ENCODE measurements at regions not wholly inside any gene's neighbourhood (a gene's known extent, or its start where the extent isn't known, plus 50 kb on each side); places are given as distances from the start of the nearest gene placed in this dataset.

DNA sequence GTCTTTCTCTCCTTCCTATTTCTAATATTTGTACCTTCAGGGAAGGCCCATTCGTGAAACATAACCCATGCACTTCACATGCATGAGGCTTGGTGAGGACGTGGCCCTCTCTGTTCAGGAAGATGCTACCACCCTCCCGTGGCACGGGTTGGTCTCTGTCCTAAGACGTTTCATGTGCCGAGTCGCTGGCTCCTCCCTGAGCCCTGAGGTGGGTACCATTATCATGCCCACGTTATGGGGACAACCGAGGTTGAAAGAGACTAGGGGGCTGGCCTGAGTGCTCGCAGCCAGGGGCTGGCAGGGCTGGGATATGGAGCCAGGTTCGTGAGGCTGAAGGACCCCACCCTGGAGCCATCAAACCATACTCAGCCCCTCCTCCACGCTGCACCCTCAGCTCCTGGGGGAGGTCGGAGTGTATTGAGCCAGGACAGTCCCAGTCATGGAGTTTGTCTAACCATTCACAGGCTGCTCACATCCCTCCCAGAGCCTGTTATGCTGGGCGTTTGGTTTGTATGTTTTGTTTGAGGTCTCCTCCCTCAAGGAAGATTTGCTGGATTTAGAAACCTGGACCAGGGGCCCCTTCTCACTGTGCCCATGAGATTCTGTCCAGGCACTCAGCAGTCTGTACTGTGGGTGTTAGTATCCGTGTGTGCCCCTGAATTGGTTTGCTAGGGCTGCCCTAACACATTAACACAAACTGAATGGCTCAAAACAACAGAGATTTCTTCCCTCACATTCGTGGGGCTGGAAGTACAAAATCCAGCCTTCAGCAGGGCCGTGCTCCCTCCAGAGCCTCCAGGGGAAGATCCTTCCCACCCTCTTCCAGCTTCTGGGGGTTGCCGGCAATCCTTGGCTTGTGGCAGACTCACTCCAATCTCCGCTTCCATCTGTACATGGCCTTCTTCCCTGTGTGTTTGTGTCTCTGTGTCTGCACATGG lies 88.3 kb downstream of the ANKRD60 start:
- Histone ChIP-seq H3K36me3 (ENCODE audit: control insufficient read depth in 1 of 2, insufficient read depth in 2 of 2, low read depth in 1 of 2, low read length in 2 of 2) (no peaks in the 10 kb centered on the region), H2BK5ac (ENCODE audit: low read depth, low read length, poor library complexity, severe bottlenecking) (no peak overlapping the region), H3K27ac (ENCODE audit: low read length, poor library complexity, severe bottlenecking) (no peak overlapping the region), H2AFZ (ENCODE audit: low read depth, low read length) (no peak overlapping the region), H3K27me3 (ENCODE audit: control insufficient read depth in 1 of 2, insufficient read depth in 1 of 2, low read length in 2 of 2) (peaks cover 20 to 77% of the 10 kb centered on the region in 2 experiments), H3K4me2 (ENCODE audit: low read length, poor library complexity, severe bottlenecking) (no peak overlapping the region), H3K14ac (ENCODE audit: low read length in 2 of 2) (no peak overlapping the region), H3K4me3 (ENCODE audit: insufficient read depth in 1 of 2, low read depth in 1 of 2, low read length in 2 of 2) (no peak overlapping the region), H3K18ac (ENCODE audit: low read depth in 1 of 2, low read length in 2 of 2) (no peak overlapping the region), H2AK5ac (ENCODE audit: low read length, severe bottlenecking) (no peak overlapping the region), H3K79me1 (replicated peaks; ENCODE audit: low read length, poor library complexity, severe bottlenecking) (no peaks in the 10 kb centered on the region), H2BK15ac (ENCODE audit: low read depth, poor library complexity, severe bottlenecking) (no peak overlapping the region), H2BK120ac (ENCODE audit: low read depth, low read length) (no peak overlapping the region), H4K91ac (ENCODE audit: low read length) (no peak overlapping the region), H3K23ac (ENCODE audit: low read length in 2 of 2) (no peak overlapping the region), H2BK12ac (ENCODE audit: low read length in 2 of 2) (no peak overlapping the region), H3K9me3 (ENCODE audit: control insufficient read depth, low read length) (peaks cover 10% of the 10 kb centered on the region), H3K9ac (ENCODE audit: low read length) (no peak overlapping the region), H3K4me1 (ENCODE audit: control insufficient read depth, insufficient read depth, low read depth, low read length) (no peaks in the 10 kb centered on the region), H3K4ac (ENCODE audit: low read depth in 1 of 2, low read length in 2 of 2) (no peak overlapping the region), H4K8ac (ENCODE audit: low read length) (no peak overlapping the region)
- no peak for DNase-seq
- WGBS = 69% methylated on average over 15 of the region's 19 CpGs

GRCh38 chr20:58138395-58138794 lies 90.1 kb downstream of the ANKRD60 start:
- H3K27ac ChIP-seq (ENCODE audit: low read length, poor library complexity, severe bottlenecking) = no peak overlapping the region
- H3K18ac ChIP-seq (ENCODE audit: low read depth in 1 of 2, low read length in 2 of 2) = no peak overlapping the region
- 73% methylated on average over 5 of the region's 6 CpGs for WGBS

DNA sequence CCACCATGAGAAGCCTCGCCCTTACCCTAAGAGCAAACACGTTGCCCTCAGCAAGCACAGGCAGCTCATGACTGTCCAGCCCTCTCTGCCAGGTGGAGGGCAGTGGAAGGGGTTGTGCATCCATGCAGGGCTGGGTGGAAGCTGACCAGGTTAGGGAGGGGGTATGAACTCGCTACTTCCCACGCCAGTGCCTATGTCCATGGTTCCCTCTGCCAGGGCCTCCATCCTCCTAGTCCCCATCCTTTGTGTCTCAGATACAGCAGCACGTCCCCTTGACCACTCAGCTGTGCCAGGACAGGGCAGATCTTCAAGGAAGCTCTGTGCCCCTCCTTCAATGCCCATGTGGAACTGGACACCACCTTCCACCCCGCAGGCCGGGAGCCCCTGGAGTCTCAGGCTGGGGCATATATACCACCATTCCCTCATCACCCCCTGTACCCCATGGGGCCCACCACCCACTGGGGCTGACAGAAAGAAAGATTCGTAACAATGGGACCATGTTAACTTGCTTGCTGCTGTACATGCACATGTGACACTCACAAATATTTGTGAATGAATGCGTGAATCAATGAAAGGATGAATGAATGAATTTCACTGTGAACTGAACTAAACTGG lies 90.7 kb downstream of the ANKRD60 start:
- H3K4me2 ChIP-seq (ENCODE audit: low read length, poor library complexity, severe bottlenecking) = no peak overlapping the region
- H2BK12ac ChIP-seq (ENCODE audit: low read length in 2 of 2) = no peak overlapping the region
- WGBS = 84% methylated on average over 9 of the region's 9 CpGs
- no peak overlapping the region for H3K4me3 ChIP-seq (ENCODE audit: insufficient read depth in 1 of 2, low read depth in 1 of 2, low read length in 2 of 2)
- H3K9ac ChIP-seq (ENCODE audit: low read length) = no peak overlapping the region
- H2BK120ac ChIP-seq (ENCODE audit: low read depth, low read length) = no peak overlapping the region
- no peak overlapping the region for H3K23ac ChIP-seq (ENCODE audit: low read length in 2 of 2)
- no peak overlapping the region for H2AFZ ChIP-seq (ENCODE audit: low read depth, low read length)
- H3K9me3 ChIP-seq (ENCODE audit: control insufficient read depth, low read length) = peaks cover 4% of the 10 kb centered on the region
- no peaks in the 10 kb centered on the region for H3K4me1 ChIP-seq (ENCODE audit: control insufficient read depth, insufficient read depth, low read depth, low read length)
- no peak overlapping the region for H2AK5ac ChIP-seq (ENCODE audit: low read length, severe bottlenecking)
- H4K8ac ChIP-seq (ENCODE audit: low read length) = no peak overlapping the region
- H2BK5ac ChIP-seq (ENCODE audit: low read depth, low read length, poor library complexity, severe bottlenecking) = no peak overlapping the region
- H3K27ac ChIP-seq (ENCODE audit: low read length, poor library complexity, severe bottlenecking) = no peak overlapping the region
- no peak overlapping the region for H3K14ac ChIP-seq (ENCODE audit: low read length in 2 of 2)
- H4K91ac ChIP-seq (ENCODE audit: low read length) = no peak overlapping the region
- no peaks in the 10 kb centered on the region for H3K36me3 ChIP-seq (ENCODE audit: control insufficient read depth in 1 of 2, insufficient read depth in 2 of 2, low read depth in 1 of 2, low read length in 2 of 2)
- no peaks in the 10 kb centered on the region for H3K79me1 ChIP-seq (replicated peaks; ENCODE audit: low read length, poor library complexity, severe bottlenecking)
- H3K18ac ChIP-seq (ENCODE audit: low read depth in 1 of 2, low read length in 2 of 2) = no peak overlapping the region
- no peak for DNase-seq
- no peak overlapping the region for H3K4ac ChIP-seq (ENCODE audit: low read depth in 1 of 2, low read length in 2 of 2)
- no peak overlapping the region for H2BK15ac ChIP-seq (ENCODE audit: low read depth, poor library complexity, severe bottlenecking)
- H3K27me3 ChIP-seq (ENCODE audit: control insufficient read depth in 1 of 2, insufficient read depth in 1 of 2, low read length in 2 of 2) = peaks cover 33 to 91% of the 10 kb centered on the region in 2 experiments

More at GRCh38 chr20:58138395-58138794, 90.1 kb downstream of the ANKRD60 start:
- Histone ChIP-seq H3K23ac (ENCODE audit: low read length in 2 of 2) (no peak overlapping the region), H3K4me2 (ENCODE audit: low read length, poor library complexity, severe bottlenecking) (no peak overlapping the region), H4K91ac (ENCODE audit: low read length) (no peak overlapping the region), H3K4me1 (ENCODE audit: control insufficient read depth, insufficient read depth, low read depth, low read length) (no peaks in the 10 kb centered on the region), H2BK12ac (ENCODE audit: low read length in 2 of 2) (no peak overlapping the region), H3K4me3 (ENCODE audit: insufficient read depth in 1 of 2, low read depth in 1 of 2, low read length in 2 of 2) (no peak overlapping the region), H2BK120ac (ENCODE audit: low read depth, low read length) (no peak overlapping the region), H3K9ac (ENCODE audit: low read length) (no peak overlapping the region), H3K79me1 (replicated peaks; ENCODE audit: low read length, poor library complexity, severe bottlenecking) (no peaks in the 10 kb centered on the region), H3K14ac (ENCODE audit: low read length in 2 of 2) (no peak overlapping the region), H2BK5ac (ENCODE audit: low read depth, low read length, poor library complexity, severe bottlenecking) (no peak overlapping the region), H3K36me3 (ENCODE audit: control insufficient read depth in 1 of 2, insufficient read depth in 2 of 2, low read depth in 1 of 2, low read length in 2 of 2) (no peaks in the 10 kb centered on the region), H4K8ac (ENCODE audit: low read length) (no peak overlapping the region), H3K4ac (ENCODE audit: low read depth in 1 of 2, low read length in 2 of 2) (no peak overlapping the region), H2BK15ac (ENCODE audit: low read depth, poor library complexity, severe bottlenecking) (no peak overlapping the region), H2AFZ (ENCODE audit: low read depth, low read length) (no peak overlapping the region), H3K9me3 (ENCODE audit: control insufficient read depth, low read length) (peaks cover 4% of the 10 kb centered on the region), H2AK5ac (ENCODE audit: low read length, severe bottlenecking) (no peak overlapping the region), H3K27me3 (ENCODE audit: control insufficient read depth in 1 of 2, insufficient read depth in 1 of 2, low read length in 2 of 2) (peaks cover 26 to 86% of the 10 kb centered on the region in 2 experiments)
- no peak for DNase-seq

- peaks cover 36 to 91% of the 10 kb centered on the region in 2 experiments for H3K27me3 ChIP-seq (ENCODE audit: control insufficient read depth in 1 of 2, insufficient read depth in 1 of 2, low read length in 2 of 2)
- 91% methylated on average over 7 of the region's 7 CpGs for WGBS
Measured at GRCh38 chr20:58137236-58137635, 91.2 kb downstream of the ANKRD60 start.

More at GRCh38 chr20:58137236-58137635, 91.2 kb downstream of the ANKRD60 start:
- Histone ChIP-seq H3K4me3 (ENCODE audit: insufficient read depth in 1 of 2, low read depth in 1 of 2, low read length in 2 of 2) (no peak overlapping the region), H3K36me3 (ENCODE audit: control insufficient read depth in 1 of 2, insufficient read depth in 2 of 2, low read depth in 1 of 2, low read length in 2 of 2) (no peaks in the 10 kb centered on the region), H2AFZ (ENCODE audit: low read depth, low read length) (no peak overlapping the region), H2BK12ac (ENCODE audit: low read length in 2 of 2) (no peak overlapping the region), H3K14ac (ENCODE audit: low read length in 2 of 2) (no peak overlapping the region), H3K18ac (ENCODE audit: low read depth in 1 of 2, low read length in 2 of 2) (no peak overlapping the region), H3K4me1 (ENCODE audit: control insufficient read depth, insufficient read depth, low read depth, low read length) (no peaks in the 10 kb centered on the region), H2AK5ac (ENCODE audit: low read length, severe bottlenecking) (no peak overlapping the region), H4K91ac (ENCODE audit: low read length) (no peak overlapping the region), H3K9me3 (ENCODE audit: control insufficient read depth, low read length) (peaks cover 4% of the 10 kb centered on the region), H3K9ac (ENCODE audit: low read length) (no peak overlapping the region), H4K8ac (ENCODE audit: low read length) (no peak overlapping the region), H3K79me1 (replicated peaks; ENCODE audit: low read length, poor library complexity, severe bottlenecking) (no peaks in the 10 kb centered on the region), H3K23ac (ENCODE audit: low read length in 2 of 2) (no peak overlapping the region), H3K27ac (ENCODE audit: low read length, poor library complexity, severe bottlenecking) (no peak overlapping the region), H2BK120ac (ENCODE audit: low read depth, low read length) (no peak overlapping the region), H3K4me2 (ENCODE audit: low read length, poor library complexity, severe bottlenecking) (no peak overlapping the region), H2BK5ac (ENCODE audit: low read depth, low read length, poor library complexity, severe bottlenecking) (no peak overlapping the region), H2BK15ac (ENCODE audit: low read depth, poor library complexity, severe bottlenecking) (no peak overlapping the region), H3K4ac (ENCODE audit: low read depth in 1 of 2, low read length in 2 of 2) (no peak overlapping the region)
- DNase-seq = no peak
